Loucy (cell line): ENCODE measurements at regions not wholly inside any gene's neighbourhood (a gene's known extent, or its start where the extent isn't known, plus 50 kb on each side); places are given as distances from the start of the nearest gene placed in this dataset.

Experiments used
- EZH2phosphoT487 ChIP-seq: fragments of 200-600 bp; IDR thresholded peaks from 2 replicates; pipeline ENCODE4 v1.6.1; 2018; ENCODE audit warnings: antibody characterized with exemption, mild to moderate bottlenecking, moderate library complexity, borderline replicate concordance
- TF ChIP-seq, protein P1 (sequence below): fragments of 200-600 bp; sonication (generic); conservative IDR thresholded peaks from 2 replicates; pipeline ENCODE4 v1.5.1; 2014; ENCODE audit warnings: mild to moderate bottlenecking, antibody characterized with exemption, low read length

DNA sequence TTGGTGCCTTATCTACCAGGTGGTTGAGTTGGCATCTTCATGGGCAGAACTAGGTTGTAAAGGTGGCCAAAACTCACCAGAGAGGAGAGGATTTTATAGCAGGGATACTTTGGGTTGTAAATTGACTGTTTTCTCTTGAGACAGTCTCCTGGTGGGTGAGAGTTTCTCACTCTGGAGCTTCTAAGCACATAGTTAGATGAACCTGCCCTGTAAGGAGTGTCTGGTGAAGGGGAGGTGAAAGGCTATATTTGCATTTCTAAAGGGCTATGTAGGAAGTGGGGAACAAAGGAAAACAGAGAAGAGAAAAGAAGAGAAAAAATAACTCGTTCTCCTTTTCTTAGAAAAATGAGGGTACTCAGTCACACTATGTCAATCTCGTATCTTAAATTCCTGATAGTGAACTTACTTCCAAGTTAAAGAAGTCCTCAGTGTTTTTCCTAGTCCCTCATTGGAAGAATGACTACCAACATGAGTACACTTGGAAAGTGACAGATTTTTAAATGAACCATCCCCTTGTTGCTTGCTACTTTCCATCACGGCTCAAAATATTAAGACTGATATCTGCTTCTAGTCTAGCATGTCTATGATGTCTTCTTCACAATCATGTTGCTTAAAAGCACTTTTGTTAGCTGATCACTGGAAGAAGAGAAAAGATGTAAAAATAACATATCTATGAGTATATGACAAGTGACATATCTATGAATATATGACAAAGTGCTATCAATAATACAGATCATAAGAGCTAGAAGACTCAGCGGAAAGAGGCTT lies 113.8 kb upstream of the P2RY1 start:
- TF ChIP-seq, protein P1, sequence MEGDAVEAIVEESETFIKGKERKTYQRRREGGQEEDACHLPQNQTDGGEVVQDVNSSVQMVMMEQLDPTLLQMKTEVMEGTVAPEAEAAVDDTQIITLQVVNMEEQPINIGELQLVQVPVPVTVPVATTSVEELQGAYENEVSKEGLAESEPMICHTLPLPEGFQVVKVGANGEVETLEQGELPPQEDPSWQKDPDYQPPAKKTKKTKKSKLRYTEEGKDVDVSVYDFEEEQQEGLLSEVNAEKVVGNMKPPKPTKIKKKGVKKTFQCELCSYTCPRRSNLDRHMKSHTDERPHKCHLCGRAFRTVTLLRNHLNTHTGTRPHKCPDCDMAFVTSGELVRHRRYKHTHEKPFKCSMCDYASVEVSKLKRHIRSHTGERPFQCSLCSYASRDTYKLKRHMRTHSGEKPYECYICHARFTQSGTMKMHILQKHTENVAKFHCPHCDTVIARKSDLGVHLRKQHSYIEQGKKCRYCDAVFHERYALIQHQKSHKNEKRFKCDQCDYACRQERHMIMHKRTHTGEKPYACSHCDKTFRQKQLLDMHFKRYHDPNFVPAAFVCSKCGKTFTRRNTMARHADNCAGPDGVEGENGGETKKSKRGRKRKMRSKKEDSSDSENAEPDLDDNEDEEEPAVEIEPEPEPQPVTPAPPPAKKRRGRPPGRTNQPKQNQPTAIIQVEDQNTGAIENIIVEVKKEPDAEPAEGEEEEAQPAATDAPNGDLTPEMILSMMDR = no peak
- TF ChIP-seq EZH2phosphoT487 = no peak
